WTC11 (cell line): ENCODE measurements at regions not wholly inside any gene's neighbourhood (a gene's known extent, or its start where the extent isn't known, plus 50 kb on each side); places are given as distances from the start of the nearest gene placed in this dataset.

Source experiments
- CREB1 ChIP-seq: sonication (generic); formaldehyde crosslinking; IDR thresholded peaks from 2 replicates; pipeline ENCODE4 v1.8.0; 2023; ENCODE audit warnings: mild to moderate bottlenecking, missing genetic modification reagents
- CREM ChIP-seq: sonication (generic); formaldehyde crosslinking; IDR thresholded peaks from 2 replicates; pipeline ENCODE4 v1.8.1; 2022; ENCODE audit warnings: mild to moderate bottlenecking, missing genetic modification reagents, moderate library complexity
- CTCF ChIP-seq: fragments of 200-600 bp; IDR thresholded peaks from 2 replicates; pipeline ENCODE4 v1.8.0; 2022; ENCODE audit warnings: antibody characterized with exemption
- E2F1 ChIP-seq: sonication (generic); formaldehyde crosslinking; IDR thresholded peaks from 2 replicates; pipeline ENCODE4 v1.8.0; 2022; ENCODE audit warnings: mild to moderate bottlenecking, missing genetic modification reagents
- ESRRA ChIP-seq: sonication (generic); formaldehyde crosslinking; IDR thresholded peaks from 2 replicates; pipeline ENCODE4 v1.8.1; 2022; ENCODE audit warnings: mild to moderate bottlenecking, missing genetic modification reagents, borderline replicate concordance
- GABPB1 ChIP-seq: sonication (generic); formaldehyde crosslinking; IDR thresholded peaks from 2 replicates; pipeline ENCODE4 v1.8.1; 2023; ENCODE audit warnings: mild to moderate bottlenecking, missing genetic modification reagents
- PRDM15 ChIP-seq: sonication (generic); formaldehyde crosslinking; IDR thresholded peaks from 2 replicates; pipeline ENCODE4 v1.8.0; 2022; ENCODE audit warnings: missing genetic modification reagents
- ZNF671 ChIP-seq: fragments of 250-450 bp; sonication (Bioruptor Pico); IDR thresholded peaks from 2 replicates; pipeline ENCODE4 v1.8.0; 2021; ENCODE audit warnings: mild to moderate bottlenecking

GRCh38 chr2:120442541-120442922 is 96.6 kb downstream of the INHBB start:
- no peak for TF ChIP-seq CTCF
- no peak for TF ChIP-seq ESRRA
- no peak for TF ChIP-seq E2F1 (CRISPR knock-in tag)
- no peak for TF ChIP-seq CREB1 (CRISPR knock-in tag)
- TF ChIP-seq ZNF671 (CRISPR knock-in tag) = no peak
- no peak for TF ChIP-seq GABPB1 (CRISPR knock-in tag)
- TF ChIP-seq CREM (CRISPR knock-in tag) = no peak
- no peak for TF ChIP-seq PRDM15 (CRISPR knock-in tag)
